H1 (cell line): ENCODE measurements at regions not wholly inside any gene's neighbourhood (a gene's known extent, or its start where the extent isn't known, plus 50 kb on each side); places are given as distances from the start of the nearest gene placed in this dataset.

Experiments used
- KDM5A ChIP-seq: fragments of 200-600 bp; IDR thresholded peaks from 2 replicates; pipeline ENCODE4 v1.7.1; 2012; ENCODE audit warnings: mild to moderate bottlenecking, low read length, inconsistent platforms, mixed read lengths
- NRF1 ChIP-seq: IDR thresholded peaks from 2 replicates; pipeline ENCODE4 v1.6.1; 2011; ENCODE audit warnings: mild to moderate bottlenecking, low read depth, low read length, improper control_type of control experiment
- POLR2A ChIP-seq, 2 experiments: IDR thresholded peaks; 1 replicate in 1 of 2; 2 replicates in 1 of 2; pipeline ENCODE4 v1.6.1; 2011; ENCODE audit warnings: low read depth in 2 of 2, low read length in 2 of 2, mild to moderate bottlenecking in 2 of 2; ENCODE audit errors: control extremely low read depth in 1 of 2
- RFX5 ChIP-seq: IDR thresholded peaks from 2 replicates; pipeline ENCODE4 v1.6.1; 2011; ENCODE audit warnings: low read depth, low read length, improper control_type of control experiment, borderline replicate concordance
- TF ChIP-seq, protein P1 (sequence below): IDR thresholded peaks from 2 replicates; pipeline ENCODE4 v1.6.1; 2011; ENCODE audit warnings: low read length, improper control_type of control experiment

GRCh38 chr6:113522376-113522775, 334.8 kb upstream of the MARCKS start (continued):
- TF ChIP-seq, protein P1, sequence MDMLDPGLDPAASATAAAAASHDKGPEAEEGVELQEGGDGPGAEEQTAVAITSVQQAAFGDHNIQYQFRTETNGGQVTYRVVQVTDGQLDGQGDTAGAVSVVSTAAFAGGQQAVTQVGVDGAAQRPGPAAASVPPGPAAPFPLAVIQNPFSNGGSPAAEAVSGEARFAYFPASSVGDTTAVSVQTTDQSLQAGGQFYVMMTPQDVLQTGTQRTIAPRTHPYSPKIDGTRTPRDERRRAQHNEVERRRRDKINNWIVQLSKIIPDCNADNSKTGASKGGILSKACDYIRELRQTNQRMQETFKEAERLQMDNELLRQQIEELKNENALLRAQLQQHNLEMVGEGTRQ, result no peak
- no peak for TF ChIP-seq KDM5A
- no peak for TF ChIP-seq POLR2A (IDR thresholded peaks at IDR 0.05; ENCODE audit: control extremely low read depth in 1 of 2, low read depth in 2 of 2, low read length in 2 of 2)
- TF ChIP-seq NRF1, result no peak
- no peak for TF ChIP-seq RFX5
